ENCODE measurements at regions not wholly inside any gene's neighbourhood (a gene's known extent, or its start where the extent isn't known, plus 50 kb on each side); places are given as distances from the start of the nearest gene placed in this dataset.
"Not testable (repeated sequence)": the region's sequence is repeated elsewhere in the genome, so short reads cannot be mapped to it uniquely, and the experiment has no call there.

DNA sequence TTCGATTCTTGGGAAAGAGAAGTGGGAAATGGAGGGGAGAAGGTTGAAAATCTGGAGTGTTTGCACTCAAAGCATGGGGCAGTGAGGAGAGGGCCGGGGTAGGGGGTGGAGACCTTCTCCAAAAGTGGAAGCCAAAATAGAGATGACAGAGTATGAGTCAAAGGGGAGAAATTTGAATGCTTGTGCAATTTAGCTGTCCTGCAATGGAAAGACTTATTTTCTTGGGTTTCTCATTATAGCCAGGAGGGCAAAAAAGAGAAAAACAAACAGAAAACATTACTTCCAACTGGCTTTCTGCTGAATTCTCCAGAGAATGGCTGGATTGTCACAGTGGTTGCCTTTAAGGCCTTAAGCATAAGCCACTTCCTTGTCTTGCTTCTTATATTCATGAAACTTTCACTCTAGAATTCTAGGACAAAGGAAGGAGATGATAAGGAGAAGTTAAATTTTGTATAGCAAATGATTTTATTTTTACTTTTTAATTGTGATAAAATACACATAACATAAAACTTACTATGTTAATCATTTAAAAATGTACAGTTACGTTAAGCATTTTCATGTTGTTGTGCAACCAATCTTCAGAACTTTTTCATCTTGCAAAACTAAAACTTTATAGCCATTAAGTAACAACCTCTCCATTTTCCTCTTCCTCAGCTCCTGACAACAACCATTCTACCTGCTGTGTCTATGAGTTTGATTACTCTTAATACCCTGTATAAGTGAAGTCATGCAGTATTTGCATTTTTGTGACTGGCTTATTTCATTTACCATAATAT lies 100.2 kb downstream of the GPR85 start:
- Histone ChIP-seq H3K4me3 (IDR thresholded peaks at IDR 0.05; ENCODE audit: insufficient read depth, low read depth, low read length) (no peak overlapping the region), H3K9ac (no peak overlapping the region), H4K20me1 (ENCODE audit: insufficient read depth) (no peaks in the 10 kb centered on the region), H3K79me2 (ENCODE audit: insufficient read depth, low read depth) (no peaks in the 10 kb centered on the region), H2AFZ (ENCODE audit: low read depth) (no peak overlapping the region), H3K27me3 (ENCODE audit: insufficient read depth, low read depth) (no peaks in the 10 kb centered on the region), H3K36me3 (ENCODE audit: insufficient read depth) (no peaks in the 10 kb centered on the region), H3K27ac (no peak overlapping the region), H3K4me2 (no peak overlapping the region), H3K4me1 (ENCODE audit: low read depth, poor library complexity, severe bottlenecking) (no peaks in the 10 kb centered on the region)
- TF ChIP-seq, protein P1, sequence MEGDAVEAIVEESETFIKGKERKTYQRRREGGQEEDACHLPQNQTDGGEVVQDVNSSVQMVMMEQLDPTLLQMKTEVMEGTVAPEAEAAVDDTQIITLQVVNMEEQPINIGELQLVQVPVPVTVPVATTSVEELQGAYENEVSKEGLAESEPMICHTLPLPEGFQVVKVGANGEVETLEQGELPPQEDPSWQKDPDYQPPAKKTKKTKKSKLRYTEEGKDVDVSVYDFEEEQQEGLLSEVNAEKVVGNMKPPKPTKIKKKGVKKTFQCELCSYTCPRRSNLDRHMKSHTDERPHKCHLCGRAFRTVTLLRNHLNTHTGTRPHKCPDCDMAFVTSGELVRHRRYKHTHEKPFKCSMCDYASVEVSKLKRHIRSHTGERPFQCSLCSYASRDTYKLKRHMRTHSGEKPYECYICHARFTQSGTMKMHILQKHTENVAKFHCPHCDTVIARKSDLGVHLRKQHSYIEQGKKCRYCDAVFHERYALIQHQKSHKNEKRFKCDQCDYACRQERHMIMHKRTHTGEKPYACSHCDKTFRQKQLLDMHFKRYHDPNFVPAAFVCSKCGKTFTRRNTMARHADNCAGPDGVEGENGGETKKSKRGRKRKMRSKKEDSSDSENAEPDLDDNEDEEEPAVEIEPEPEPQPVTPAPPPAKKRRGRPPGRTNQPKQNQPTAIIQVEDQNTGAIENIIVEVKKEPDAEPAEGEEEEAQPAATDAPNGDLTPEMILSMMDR (conservative IDR thresholded peaks at IDR 0.05; ENCODE audit: low read depth, low read length), result no peak

DNA sequence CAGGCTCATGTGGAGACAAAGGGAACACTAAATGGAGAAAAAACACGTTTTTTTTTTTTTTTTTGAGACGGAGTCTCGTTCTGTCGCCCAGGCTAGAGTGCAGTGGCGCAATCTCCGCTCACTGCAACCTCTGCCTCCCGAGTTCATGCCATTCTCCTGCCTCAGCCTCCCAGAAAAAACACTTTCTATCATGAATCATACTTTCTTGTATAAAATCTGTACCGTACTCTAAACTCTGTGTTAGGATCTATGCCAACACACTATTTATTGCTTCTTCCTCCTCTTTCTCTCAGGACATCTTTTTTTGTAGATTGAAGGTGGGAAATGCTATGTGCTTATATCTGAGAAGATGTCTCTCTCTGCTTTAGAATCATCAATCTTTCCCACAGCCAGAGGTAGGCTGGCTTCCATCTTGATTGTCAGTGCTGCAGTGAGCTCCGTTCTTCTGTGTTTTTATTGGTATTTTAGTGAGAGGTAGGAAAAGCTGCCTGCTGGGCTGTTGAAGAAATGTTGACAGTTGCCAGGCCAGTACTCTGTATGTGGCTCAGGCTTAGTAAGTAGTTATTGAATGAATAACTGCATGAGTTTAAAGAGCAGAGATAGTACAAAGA lies 101.1 kb downstream of the GPR85 start:
- Histone ChIP-seq H3K9ac (no peak overlapping the region), H2AFZ (ENCODE audit: low read depth) (no peak overlapping the region), H3K36me3 (ENCODE audit: insufficient read depth) (no peaks in the 10 kb centered on the region), H4K20me1 (ENCODE audit: insufficient read depth) (no peaks in the 10 kb centered on the region), H3K4me1 (ENCODE audit: low read depth, poor library complexity, severe bottlenecking) (no peaks in the 10 kb centered on the region), H3K27me3 (ENCODE audit: insufficient read depth, low read depth) (no peaks in the 10 kb centered on the region), H3K4me2 (no peak overlapping the region), H3K4me3 (IDR thresholded peaks at IDR 0.05; ENCODE audit: insufficient read depth, low read depth, low read length) (no peak overlapping the region), H3K79me2 (ENCODE audit: insufficient read depth, low read depth) (no peaks in the 10 kb centered on the region), H3K27ac (no peak overlapping the region)
- TF ChIP-seq, protein P1 (conservative IDR thresholded peaks at IDR 0.05; ENCODE audit: low read depth, low read length), result no peak

DNA sequence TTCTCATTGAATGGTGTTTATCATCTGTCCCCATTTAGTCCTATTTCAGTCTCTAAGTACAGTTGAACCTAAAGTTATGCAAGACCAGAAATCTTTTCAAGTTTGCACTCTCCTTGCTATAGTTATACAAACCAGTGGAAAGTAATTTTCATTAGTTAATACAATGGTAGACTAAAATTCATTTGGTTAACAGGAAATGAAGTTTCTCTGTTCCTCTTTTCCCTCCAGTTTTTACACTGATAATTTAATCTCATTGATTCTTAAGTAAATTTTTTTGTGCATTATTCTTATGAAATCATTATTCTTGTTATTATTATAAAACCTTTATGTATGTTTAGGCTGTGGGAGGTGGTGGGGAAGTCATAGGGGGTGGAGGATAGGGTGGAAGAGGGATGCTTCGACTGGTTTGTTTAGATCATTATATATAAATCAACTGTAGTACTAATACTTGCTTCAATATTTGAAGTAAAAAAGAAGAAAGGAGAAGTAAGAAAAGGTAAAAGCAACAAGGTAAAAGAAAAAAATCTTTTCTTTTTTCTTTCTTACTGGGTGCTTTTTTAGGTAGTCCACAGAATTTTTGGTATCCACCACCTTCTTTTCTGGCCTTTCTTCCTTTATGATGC lies 104.1 kb downstream of the GPR85 start:
- no peaks in the 10 kb centered on the region for H3K27me3 ChIP-seq (ENCODE audit: insufficient read depth, low read depth)
- TF ChIP-seq, protein P1 (conservative IDR thresholded peaks at IDR 0.05; ENCODE audit: low read depth, low read length), result no peak
- H4K20me1 ChIP-seq (ENCODE audit: insufficient read depth), result no peaks in the 10 kb centered on the region
- no peak overlapping the region for H3K9ac ChIP-seq
- H3K79me2 ChIP-seq (ENCODE audit: insufficient read depth, low read depth), result no peaks in the 10 kb centered on the region
- H3K4me3 ChIP-seq (IDR thresholded peaks at IDR 0.05; ENCODE audit: insufficient read depth, low read depth, low read length), result no peak overlapping the region
- H2AFZ ChIP-seq (ENCODE audit: low read depth), result no peak overlapping the region
- H3K36me3 ChIP-seq (ENCODE audit: insufficient read depth), result no peaks in the 10 kb centered on the region
- H3K4me1 ChIP-seq (ENCODE audit: low read depth, poor library complexity, severe bottlenecking), result no peaks in the 10 kb centered on the region
- H3K27ac ChIP-seq, result no peak overlapping the region
- H3K4me2 ChIP-seq, result no peak overlapping the region

DNA sequence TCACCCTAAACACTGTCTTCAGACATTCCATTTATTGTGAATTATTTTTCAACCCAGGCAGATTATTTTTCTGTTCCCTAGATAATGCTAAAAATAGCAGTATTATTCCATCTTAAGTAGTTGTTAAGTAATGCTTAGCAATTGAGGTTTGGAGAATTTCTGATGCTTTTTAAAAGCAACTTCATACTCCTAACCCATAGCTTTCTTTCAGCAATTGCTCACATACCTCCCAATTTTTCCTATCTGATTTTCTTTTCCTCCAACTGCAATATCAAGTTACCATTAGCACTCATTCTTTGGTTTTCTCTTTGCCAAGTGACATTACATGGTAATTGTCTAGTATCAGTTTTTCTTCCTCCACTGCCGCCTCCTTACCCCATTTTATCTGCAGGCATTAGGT lies 104.7 kb downstream of the GPR85 start:
- Histone ChIP-seq H3K9ac (no peak overlapping the region), H3K27ac (no peak overlapping the region), H2AFZ (ENCODE audit: low read depth) (no peak overlapping the region), H3K4me1 (ENCODE audit: low read depth, poor library complexity, severe bottlenecking) (no peaks in the 10 kb centered on the region), H3K4me3 (IDR thresholded peaks at IDR 0.05; ENCODE audit: insufficient read depth, low read depth, low read length) (no peak overlapping the region), H3K79me2 (ENCODE audit: insufficient read depth, low read depth) (no peaks in the 10 kb centered on the region), H4K20me1 (ENCODE audit: insufficient read depth) (no peaks in the 10 kb centered on the region), H3K36me3 (ENCODE audit: insufficient read depth) (no peaks in the 10 kb centered on the region), H3K4me2 (no peak overlapping the region), H3K27me3 (ENCODE audit: insufficient read depth, low read depth) (no peaks in the 10 kb centered on the region)
- TF ChIP-seq, protein P1 (conservative IDR thresholded peaks at IDR 0.05; ENCODE audit: low read depth, low read length), result no peak

DNA sequence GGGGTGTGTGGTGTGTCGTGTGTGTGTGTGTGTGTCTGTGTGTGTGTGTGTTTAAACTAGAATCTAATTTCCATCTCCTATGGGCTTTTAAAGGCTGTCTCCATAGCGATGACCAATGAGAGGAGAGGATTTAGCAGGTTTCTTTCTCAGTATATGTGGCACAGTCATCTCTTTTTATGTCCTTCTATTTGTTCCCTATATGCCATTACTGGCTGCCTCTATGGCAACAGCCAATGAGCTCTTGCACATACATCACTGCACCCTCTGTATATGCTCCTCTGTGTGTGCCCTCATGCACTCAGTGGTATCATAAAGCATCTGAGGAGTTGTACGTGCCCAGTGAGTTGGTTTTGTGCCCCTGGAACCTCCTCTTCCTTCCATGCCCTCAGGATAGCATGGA lies 107.6 kb downstream of the GPR85 start:
- H2AFZ ChIP-seq (ENCODE audit: low read depth); H3K4me3 ChIP-seq (IDR thresholded peaks at IDR 0.05; ENCODE audit: insufficient read depth, low read depth, low read length); H3K4me1 ChIP-seq (ENCODE audit: low read depth, poor library complexity, severe bottlenecking); H3K4me2 ChIP-seq; H3K27ac ChIP-seq; H3K79me2 ChIP-seq (ENCODE audit: insufficient read depth, low read depth); H3K27me3 ChIP-seq (ENCODE audit: insufficient read depth, low read depth); H4K20me1 ChIP-seq (ENCODE audit: insufficient read depth); H3K9ac ChIP-seq; H3K36me3 ChIP-seq (ENCODE audit: insufficient read depth): not testable (repeated sequence)

DNA sequence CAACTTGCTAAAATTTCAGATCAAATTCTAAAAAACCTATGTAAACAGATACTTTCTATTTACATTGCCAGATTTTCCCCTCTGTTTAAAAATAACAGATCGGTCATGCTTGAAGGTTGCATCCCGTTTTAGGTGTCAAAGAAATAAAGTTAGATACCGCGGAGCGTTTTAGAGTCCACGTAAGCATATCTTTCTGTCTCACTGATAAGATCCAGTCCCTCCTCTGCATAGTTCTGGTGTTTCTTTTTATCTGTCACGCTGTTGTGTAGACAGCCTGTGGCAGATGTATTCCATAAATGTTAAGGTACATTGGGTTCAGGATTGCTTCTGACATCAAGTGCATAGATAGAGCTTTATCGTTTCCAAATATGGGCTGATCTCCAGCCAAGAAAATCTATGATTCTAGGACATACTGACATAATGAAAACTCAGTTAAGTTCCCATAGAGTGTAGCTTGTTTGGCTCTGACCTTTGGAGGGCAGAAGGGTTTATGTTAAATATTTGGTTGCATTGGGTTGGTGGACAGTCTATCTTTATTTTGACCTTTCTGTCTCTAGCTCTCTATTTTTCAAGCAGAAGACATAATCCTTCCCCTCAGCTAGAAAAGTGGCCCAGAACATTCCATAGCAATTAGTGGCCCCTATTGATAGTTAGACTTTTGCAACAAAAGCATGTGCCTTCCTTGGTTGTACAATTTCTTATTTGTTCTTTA lies 109.2 kb downstream of the GPR85 start:
- not testable (repeated sequence) for H3K4me2 ChIP-seq; H3K9ac ChIP-seq; H4K20me1 ChIP-seq (ENCODE audit: insufficient read depth); H3K27ac ChIP-seq; H3K4me1 ChIP-seq (ENCODE audit: low read depth, poor library complexity, severe bottlenecking); H3K36me3 ChIP-seq (ENCODE audit: insufficient read depth); H3K4me3 ChIP-seq (IDR thresholded peaks at IDR 0.05; ENCODE audit: insufficient read depth, low read depth, low read length); H3K79me2 ChIP-seq (ENCODE audit: insufficient read depth, low read depth); H2AFZ ChIP-seq (ENCODE audit: low read depth); H3K27me3 ChIP-seq (ENCODE audit: insufficient read depth, low read depth)

All from KMS-11 (cell line).